Colonic mucosa (tissue), 4 donors: ENCODE measurements at regions not wholly inside any gene's neighbourhood (a gene's known extent, or its start where the extent isn't known, plus 50 kb on each side); places are given as distances from the start of the nearest gene placed in this dataset.

ENCODE experiments used
- DNase-seq: peaks from one replicate; pipeline ENCODE4 v3.0.0-alpha.2; 2020
- H3K27ac ChIP-seq: fragments of 200-600 bp; one replicate; pipeline ENCODE4 v1.8.0; 2021
- H3K27me3 ChIP-seq: fragments of 200-600 bp; one replicate; pipeline ENCODE4 v1.8.0; 2021
- H3K36me3 ChIP-seq: fragments of 200-600 bp; one replicate; pipeline ENCODE4 v1.8.0; 2021
- H3K4me1 ChIP-seq: fragments of 200-600 bp; one replicate; pipeline ENCODE4 v1.8.0; 2021; ENCODE audit warnings: mild to moderate bottlenecking
- H3K4me3 ChIP-seq: fragments of 200-600 bp; one replicate; pipeline ENCODE4 v1.8.0; 2021
- H3K9ac ChIP-seq, 2 donors: one replicate each; pipeline ENCODE4 v1.7.0; 2013; ENCODE audit warnings: control low read depth in 2 of 2, low read depth in 2 of 2, low read length in 2 of 2
- H3K9me3 ChIP-seq: fragments of 200-600 bp; one replicate; pipeline ENCODE4 v1.8.0; 2021
- intact Hi-C: fragments of 100-400 bp; cut with DNase I; formaldehyde crosslinking; loops from one replicate; pipeline ENCODE4 v1.14.1; 2022
- TF ChIP-seq, protein P1 (sequence below): fragments of 200-600 bp; IDR thresholded peaks from one replicate; pipeline ENCODE4 v1.8.0; 2022; ENCODE audit warnings: antibody characterized with exemption, mild to moderate bottlenecking
- donor health status: healthy.
- donor health status: DM: no; HTN: no; CAD: no.
- donor health status: DM: no; HTN: no; CAD: no.

- H3K36me3 ChIP-seq: no peaks in the 10 kb centered on the region
- no peak overlapping the region for H3K9ac ChIP-seq
- DNase-seq: no peak
- no peaks in the 10 kb centered on the region for H3K4me1 ChIP-seq
- no peak overlapping the region for H3K4me3 ChIP-seq
- no peaks in the 10 kb centered on the region for H3K27me3 ChIP-seq
- H3K9me3 ChIP-seq: no peaks in the 10 kb centered on the region
- intact Hi-C loops: no loop called here
- TF ChIP-seq, protein P1, sequence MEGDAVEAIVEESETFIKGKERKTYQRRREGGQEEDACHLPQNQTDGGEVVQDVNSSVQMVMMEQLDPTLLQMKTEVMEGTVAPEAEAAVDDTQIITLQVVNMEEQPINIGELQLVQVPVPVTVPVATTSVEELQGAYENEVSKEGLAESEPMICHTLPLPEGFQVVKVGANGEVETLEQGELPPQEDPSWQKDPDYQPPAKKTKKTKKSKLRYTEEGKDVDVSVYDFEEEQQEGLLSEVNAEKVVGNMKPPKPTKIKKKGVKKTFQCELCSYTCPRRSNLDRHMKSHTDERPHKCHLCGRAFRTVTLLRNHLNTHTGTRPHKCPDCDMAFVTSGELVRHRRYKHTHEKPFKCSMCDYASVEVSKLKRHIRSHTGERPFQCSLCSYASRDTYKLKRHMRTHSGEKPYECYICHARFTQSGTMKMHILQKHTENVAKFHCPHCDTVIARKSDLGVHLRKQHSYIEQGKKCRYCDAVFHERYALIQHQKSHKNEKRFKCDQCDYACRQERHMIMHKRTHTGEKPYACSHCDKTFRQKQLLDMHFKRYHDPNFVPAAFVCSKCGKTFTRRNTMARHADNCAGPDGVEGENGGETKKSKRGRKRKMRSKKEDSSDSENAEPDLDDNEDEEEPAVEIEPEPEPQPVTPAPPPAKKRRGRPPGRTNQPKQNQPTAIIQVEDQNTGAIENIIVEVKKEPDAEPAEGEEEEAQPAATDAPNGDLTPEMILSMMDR: no peak
- no peak overlapping the region for H3K27ac ChIP-seq
These were observed 420.7 kb downstream of the ZNF385D start for GRCh38 chr3:21330293-21330692.

DNA sequence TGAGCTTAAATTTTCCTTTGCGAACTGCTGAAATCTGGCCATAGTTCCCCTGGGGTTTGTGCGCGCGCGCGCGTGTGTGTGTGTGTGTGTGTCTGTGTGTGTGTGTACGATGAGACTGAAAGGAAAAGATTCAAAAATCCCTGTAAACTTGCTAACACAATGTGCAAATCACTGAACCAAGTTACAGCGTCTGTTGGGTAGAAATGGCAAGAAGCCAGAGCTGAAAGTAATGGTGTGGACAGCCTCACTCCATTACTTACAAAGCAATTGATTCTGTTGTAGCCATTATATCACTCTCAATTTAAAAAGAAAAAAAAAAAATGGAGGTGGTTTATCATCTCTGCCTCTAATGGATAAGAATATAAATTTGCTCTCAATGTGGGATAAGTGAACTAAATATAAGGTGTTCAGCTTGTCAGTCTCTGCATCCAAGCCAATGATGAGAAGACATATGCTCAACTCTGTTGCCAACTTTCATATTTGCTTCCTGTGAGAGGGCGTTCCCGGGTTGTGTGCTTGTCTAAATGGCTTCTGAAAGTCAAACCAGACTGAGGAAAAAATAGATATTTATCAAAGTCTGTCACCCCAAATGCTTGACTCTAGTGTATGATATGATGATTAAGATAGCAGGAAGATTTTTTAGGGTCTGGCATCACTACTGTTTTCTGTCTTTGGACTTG, 422.2 kb downstream of the ZNF385D start:
- no peak overlapping the region for H3K4me3 ChIP-seq
- no peaks in the 10 kb centered on the region for H3K4me1 ChIP-seq
- H3K27ac ChIP-seq: no peak overlapping the region
- TF ChIP-seq, protein P1: no peak
- no peaks in the 10 kb centered on the region for H3K9me3 ChIP-seq
- no peak for DNase-seq
- H3K9ac ChIP-seq: no peak overlapping the region
- H3K36me3 ChIP-seq: no peaks in the 10 kb centered on the region
- intact Hi-C loops: no loop called here
- H3K27me3 ChIP-seq: no peaks in the 10 kb centered on the region

DNA sequence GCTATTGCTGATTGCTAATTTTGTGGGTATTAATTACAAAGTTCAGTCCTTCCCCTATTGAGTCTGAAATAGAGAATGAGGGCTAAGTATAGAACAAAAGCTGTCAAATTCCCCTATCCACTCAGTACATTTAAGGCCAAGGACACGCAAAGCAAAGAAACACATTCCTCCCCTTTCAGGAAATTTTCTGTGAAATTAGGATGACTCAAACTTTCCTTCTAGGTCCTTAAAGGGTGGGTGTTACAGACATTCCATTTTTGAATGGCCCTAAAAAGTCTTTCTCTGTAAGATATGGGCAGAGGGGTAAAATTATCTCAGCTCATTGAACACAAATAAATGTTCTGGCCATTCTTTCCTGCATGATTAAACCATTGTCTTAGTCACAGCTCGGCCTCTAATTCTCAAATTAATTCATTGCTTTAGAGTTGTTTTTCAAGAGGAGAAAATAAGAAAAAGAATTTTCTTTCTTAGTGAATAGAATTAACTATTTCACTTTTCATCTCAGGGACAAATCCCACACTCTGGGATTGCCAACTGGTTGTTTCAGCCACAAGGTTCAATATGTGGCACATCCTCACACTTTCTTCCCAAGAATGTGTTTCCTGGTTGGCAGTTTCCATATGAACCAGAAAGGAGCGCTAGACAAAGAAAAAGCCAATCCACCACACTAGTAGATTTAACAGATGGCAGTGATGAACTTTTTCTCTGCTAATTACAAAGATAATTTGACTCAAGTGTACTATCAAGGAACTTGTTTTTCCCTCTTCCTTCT, 424.1 kb downstream of the ZNF385D start:
- H3K27me3 ChIP-seq: no peaks in the 10 kb centered on the region
- intact Hi-C loops: no loop called here
- H3K36me3 ChIP-seq: no peaks in the 10 kb centered on the region
- H3K27ac ChIP-seq: no peak overlapping the region
- DNase-seq: no peak
- H3K9ac ChIP-seq: no peak overlapping the region
- TF ChIP-seq, protein P1: no peak
- H3K4me3 ChIP-seq: no peak overlapping the region
- no peaks in the 10 kb centered on the region for H3K4me1 ChIP-seq
- no peaks in the 10 kb centered on the region for H3K9me3 ChIP-seq

- H3K4me3 ChIP-seq: no peak overlapping the region
- TF ChIP-seq, protein P1: no peak
- H3K27ac ChIP-seq: no peak overlapping the region
- no peaks in the 10 kb centered on the region for H3K4me1 ChIP-seq
- intact Hi-C loops: no loop called here
- no peaks in the 10 kb centered on the region for H3K9me3 ChIP-seq
- no peaks in the 10 kb centered on the region for H3K27me3 ChIP-seq
- H3K9ac ChIP-seq: no peak overlapping the region
- no peaks in the 10 kb centered on the region for H3K36me3 ChIP-seq
- no peak for DNase-seq
These were observed 436.3 kb downstream of the ZNF385D start for GRCh38 chr3:21314688-21315087.

DNA sequence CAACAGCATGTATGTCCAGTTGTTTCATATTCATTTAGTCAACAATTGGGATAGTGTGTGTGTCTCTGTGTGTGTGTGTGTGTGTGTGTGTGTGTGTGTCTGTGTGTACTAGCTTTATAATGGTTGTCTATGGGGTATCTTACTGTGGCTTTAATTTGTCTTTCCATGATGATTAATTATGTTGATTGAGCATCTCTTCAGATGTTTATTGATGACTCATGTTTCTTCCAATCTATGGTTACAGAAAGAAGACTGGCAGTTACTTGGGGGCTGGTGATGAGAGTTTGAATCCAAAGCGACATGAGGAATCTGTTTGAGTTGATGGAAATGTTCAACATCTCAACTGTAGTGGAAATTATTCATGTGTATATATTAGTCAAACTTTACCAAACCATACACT, 440.1 kb downstream of the ZNF385D start:
- TF ChIP-seq, protein P1: no peak
- Histone ChIP-seq H3K9ac (no peak overlapping the region), H3K27ac (no peak overlapping the region), H3K27me3 (no peaks in the 10 kb centered on the region), H3K36me3 (no peaks in the 10 kb centered on the region), H3K4me3 (no peak overlapping the region), H3K9me3 (no peaks in the 10 kb centered on the region), H3K4me1 (no peaks in the 10 kb centered on the region)
- intact Hi-C loops: no loop called here
- no peak for DNase-seq
